ENCODE measurements at regions not wholly inside any gene's neighbourhood (a gene's known extent, or its start where the extent isn't known, plus 50 kb on each side); places are given as distances from the start of the nearest gene placed in this dataset.
"Not testable (repeated sequence)": the region's sequence is repeated elsewhere in the genome, so short reads cannot be mapped to it uniquely, and the experiment has no call there.

DNA sequence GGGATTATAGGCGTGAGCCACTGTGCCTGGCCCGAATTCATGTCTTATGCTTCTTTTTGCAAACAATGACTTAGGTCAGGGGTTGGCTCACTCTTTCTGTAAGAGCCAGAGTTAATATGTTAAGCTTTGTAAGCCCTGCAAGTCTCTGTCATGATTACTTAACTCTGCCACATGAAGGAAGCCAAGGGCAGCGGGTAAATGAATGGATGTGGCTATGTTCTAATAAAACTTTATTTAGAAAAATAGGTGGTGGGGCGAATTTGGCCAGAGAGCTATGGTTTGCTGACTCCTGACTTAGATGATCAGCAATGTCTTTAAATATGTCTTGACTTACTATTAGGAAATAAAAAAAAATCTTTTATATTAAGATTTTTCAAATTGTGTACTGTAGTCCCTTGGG is 114.9 kb upstream of the ZFP64 start:
- CTCF ChIA-PET = interaction anchor here (0.6 kb wide), 1 partner anchor 723 kb away, joined by 5 read pairs; no protein-coding TSS in a partner anchor
- H3K27ac Mint-ChIP-seq = no peak overlapping the region
- intact Hi-C loops (cut with micrococcal nuclease) = no loop called here

GRCh38 chr20:52305858-52306257 is 114.3 kb upstream of the ZFP64 start:
- Mint-ChIP-seq H3K4me3 (peak overlapping the region; percentile 7), H3K9me3 (peaks cover 4% of the 10 kb centered on the region), H3K27me3 (ENCODE audit: low read depth) (no peaks in the 10 kb centered on the region), H3K4me1 (ENCODE audit: low read depth) (peaks cover 56% of the 10 kb centered on the region), H3K27ac (no peak overlapping the region), H3K36me3 (ENCODE audit: low read depth) (no peaks in the 10 kb centered on the region)
- CTCF ChIA-PET = interaction anchor here (0.6 to 0.7 kb wide), 2 partner anchors 11 to 724 kb away, joined by 5 read pairs; no protein-coding TSS in a partner anchor
- intact Hi-C loops (cut with micrococcal nuclease) = no loop called here
- peak; percentile 47 for DNase-seq

More for the DNA sequence above, 114.9 kb upstream of the ZFP64 start:
- no peaks in the 10 kb centered on the region for H3K27me3 Mint-ChIP-seq (ENCODE audit: low read depth)
- peaks cover 4% of the 10 kb centered on the region for H3K9me3 Mint-ChIP-seq
- H3K4me3 Mint-ChIP-seq = no peak overlapping the region
- no peaks in the 10 kb centered on the region for H3K36me3 Mint-ChIP-seq (ENCODE audit: low read depth)
- no peak for DNase-seq
- peaks cover 51% of the 10 kb centered on the region for H3K4me1 Mint-ChIP-seq (ENCODE audit: low read depth)

GRCh38 chr20:52305024-52305645 is 113.6 kb upstream of the ZFP64 start:
- peaks cover 4% of the 10 kb centered on the region for H3K9me3 Mint-ChIP-seq
- peaks cover 57% of the 10 kb centered on the region for H3K4me1 Mint-ChIP-seq (ENCODE audit: low read depth)
- intact Hi-C loops (cut with micrococcal nuclease) = no loop called here
- CTCF ChIA-PET = no interaction called here
- no peak overlapping the region for H3K4me3 Mint-ChIP-seq
- DNase-seq = no peak
- H3K27me3 Mint-ChIP-seq (ENCODE audit: low read depth) = no peaks in the 10 kb centered on the region
- no peaks in the 10 kb centered on the region for H3K36me3 Mint-ChIP-seq (ENCODE audit: low read depth)
- H3K27ac Mint-ChIP-seq = no peak overlapping the region

DNA sequence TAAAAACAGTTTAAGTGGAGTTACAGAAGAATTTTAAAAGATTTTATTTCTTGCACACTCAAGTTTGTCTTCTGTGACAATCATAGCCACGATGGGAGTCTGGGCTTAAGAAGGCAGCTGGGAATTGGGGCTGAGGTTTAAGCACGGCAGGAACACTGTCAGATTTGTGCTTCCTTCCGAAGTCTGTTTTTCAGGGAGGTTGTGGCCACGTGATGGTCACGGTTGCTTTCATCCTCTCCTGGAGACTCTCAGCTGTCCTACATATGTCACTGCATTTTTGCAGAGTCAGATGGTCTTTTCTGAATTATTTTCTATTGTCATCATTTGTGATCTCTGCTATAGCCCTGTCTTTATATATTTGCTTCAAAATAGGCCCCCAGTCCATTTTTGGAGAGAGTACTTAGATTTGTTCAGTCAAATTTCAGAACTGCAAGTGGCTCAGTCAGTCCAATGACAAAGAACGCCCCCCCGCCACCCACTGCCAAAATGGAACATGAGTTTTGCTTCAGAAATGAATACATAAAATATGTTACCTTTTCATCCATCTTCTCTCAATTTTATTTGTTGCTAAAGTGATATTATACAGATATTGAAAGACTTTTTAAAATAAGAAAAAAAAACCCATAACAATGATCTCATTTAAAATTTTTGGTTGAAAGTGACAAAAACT is 111.8 kb upstream of the ZFP64 start:
- H3K27ac Mint-ChIP-seq = no peak overlapping the region
- CTCF ChIA-PET = interaction anchor here (1.1 kb wide), 1 partner anchor 8 kb away, joined by 3 read pairs; no protein-coding TSS in a partner anchor
- peaks cover 4% of the 10 kb centered on the region for H3K9me3 Mint-ChIP-seq
- no peaks in the 10 kb centered on the region for H3K36me3 Mint-ChIP-seq (ENCODE audit: low read depth)
- H3K27me3 Mint-ChIP-seq (ENCODE audit: low read depth) = no peaks in the 10 kb centered on the region
- intact Hi-C loops (cut with micrococcal nuclease) = no loop called here
- H3K4me1 Mint-ChIP-seq (ENCODE audit: low read depth) = peaks cover 57% of the 10 kb centered on the region
- DNase-seq = peak; percentile 54
- H3K4me3 Mint-ChIP-seq = no peak overlapping the region

GRCh38 chr20:52302736-52303135 is 111.2 kb upstream of the ZFP64 start:
- H3K4me1 Mint-ChIP-seq (ENCODE audit: low read depth) = peaks cover 54% of the 10 kb centered on the region

DNA sequence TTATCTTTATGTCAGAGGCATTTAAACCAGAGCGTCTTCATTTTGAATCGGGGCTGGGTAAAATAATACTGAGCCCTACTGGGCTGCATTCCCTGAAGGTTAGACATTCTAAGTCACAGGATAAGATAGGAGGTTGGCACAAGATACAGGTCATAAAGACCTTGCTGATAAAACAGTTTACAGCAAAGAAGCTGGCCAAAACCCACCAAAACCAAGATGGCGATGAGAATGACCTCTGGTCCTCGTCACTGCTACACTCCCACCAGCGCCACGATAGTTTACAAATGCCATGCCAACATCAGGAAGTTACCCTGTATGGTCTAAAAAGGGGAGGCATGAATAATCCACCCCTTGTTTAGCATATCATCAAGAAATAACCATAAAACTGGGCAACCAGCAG is 110.5 kb upstream of the ZFP64 start:
- intact Hi-C loops (cut with micrococcal nuclease); H3K27me3 Mint-ChIP-seq (ENCODE audit: low read depth); DNase-seq; H3K4me3 Mint-ChIP-seq; H3K9me3 Mint-ChIP-seq; H3K36me3 Mint-ChIP-seq (ENCODE audit: low read depth): not testable (repeated sequence)
- CTCF ChIA-PET = interaction anchor here (2.0 kb wide), 1 partner anchor 10 kb away, joined by 7 read pairs; no protein-coding TSS in a partner anchor
- Mint-ChIP-seq H3K27ac (peak overlapping the region; percentile 56), H3K4me1 (ENCODE audit: low read depth) (peaks cover 47% of the 10 kb centered on the region)

More at GRCh38 chr20:52302736-52303135, 111.2 kb upstream of the ZFP64 start:
- Mint-ChIP-seq H3K27ac (no peak overlapping the region), H3K4me3 (no peak overlapping the region), H3K27me3 (ENCODE audit: low read depth) (no peaks in the 10 kb centered on the region), H3K36me3 (ENCODE audit: low read depth) (no peaks in the 10 kb centered on the region), H3K9me3 (peaks cover 4% of the 10 kb centered on the region)
- CTCF ChIA-PET = interaction anchor here (1.1 kb wide), 1 partner anchor 9 kb away, joined by 3 read pairs; no protein-coding TSS in a partner anchor
- intact Hi-C loops (cut with micrococcal nuclease) = no loop called here
- no peak for DNase-seq

GRCh38 chr20:52295556-52295955 is 104.0 kb upstream of the ZFP64 start:
- Mint-ChIP-seq H3K27ac (no peak overlapping the region), H3K4me1 (ENCODE audit: low read depth) (no peaks in the 10 kb centered on the region), H3K4me3 (no peak overlapping the region), H3K27me3 (ENCODE audit: low read depth) (no peaks in the 10 kb centered on the region), H3K36me3 (ENCODE audit: low read depth) (no peaks in the 10 kb centered on the region), H3K9me3 (peaks cover 3% of the 10 kb centered on the region)
- CTCF ChIA-PET = interaction anchor here (1.0 to 1.7 kb wide), 3 partner anchors 15 to 40 kb away, joined by 3 to 15 read pairs (median 3); no protein-coding TSS in a partner anchor
- intact Hi-C loops (cut with micrococcal nuclease) = no loop called here
- no peak for DNase-seq

DNA sequence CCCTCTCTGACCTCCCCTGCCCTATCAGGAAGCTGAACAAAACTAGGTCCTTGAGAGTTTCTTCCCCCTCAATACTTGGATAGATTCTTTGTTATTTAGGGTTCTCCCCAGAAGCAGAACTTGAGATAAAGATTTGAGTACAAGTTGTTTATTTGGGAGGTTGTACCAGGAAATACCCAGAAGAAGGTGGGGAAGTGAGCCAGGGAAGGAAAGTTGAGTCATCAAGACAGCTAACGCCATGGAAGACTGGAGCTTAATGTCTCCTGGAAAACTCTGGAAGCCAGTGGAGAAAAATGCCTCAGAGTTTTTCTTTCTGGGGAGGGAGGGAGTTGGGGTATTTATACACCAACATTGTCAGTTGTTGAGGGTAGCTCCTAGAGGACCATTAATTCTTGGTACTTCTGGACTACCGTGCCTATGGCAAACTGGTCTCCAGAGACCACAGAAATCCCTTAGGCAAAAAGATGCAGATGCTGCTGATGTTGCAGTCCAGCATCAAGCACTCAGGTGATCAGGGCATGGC is 102.6 kb upstream of the ZFP64 start:
- Mint-ChIP-seq H3K27me3 (ENCODE audit: low read depth) (no peaks in the 10 kb centered on the region), H3K4me3 (no peak overlapping the region), H3K9me3 (peaks cover 3% of the 10 kb centered on the region), H3K36me3 (ENCODE audit: low read depth) (no peaks in the 10 kb centered on the region), H3K4me1 (ENCODE audit: low read depth) (peaks cover 4% of the 10 kb centered on the region), H3K27ac (no peak overlapping the region)
- intact Hi-C loops (cut with micrococcal nuclease) = no loop called here
- no peak for DNase-seq
- CTCF ChIA-PET = interaction anchor here (0.6 to 0.7 kb wide), 3 partner anchors 113 to 922 kb away, joined by 3 to 5 read pairs (median 3); no protein-coding TSS in a partner anchor

GRCh38 chr20:52291109-52291508 is 99.5 kb upstream of the ZFP64 start:
- Mint-ChIP-seq H3K27ac (no peak overlapping the region), H3K27me3 (ENCODE audit: low read depth) (no peaks in the 10 kb centered on the region), H3K4me3 (no peak overlapping the region), H3K4me1 (ENCODE audit: low read depth) (peaks cover 8% of the 10 kb centered on the region), H3K36me3 (ENCODE audit: low read depth) (no peaks in the 10 kb centered on the region), H3K9me3 (peaks cover 3% of the 10 kb centered on the region)
- CTCF ChIA-PET = interaction anchor here (0.5 kb wide), 1 partner anchor 918 kb away, joined by 4 read pairs; no protein-coding TSS in a partner anchor
- intact Hi-C loops (cut with micrococcal nuclease) = no loop called here
- no peak for DNase-seq

DNA sequence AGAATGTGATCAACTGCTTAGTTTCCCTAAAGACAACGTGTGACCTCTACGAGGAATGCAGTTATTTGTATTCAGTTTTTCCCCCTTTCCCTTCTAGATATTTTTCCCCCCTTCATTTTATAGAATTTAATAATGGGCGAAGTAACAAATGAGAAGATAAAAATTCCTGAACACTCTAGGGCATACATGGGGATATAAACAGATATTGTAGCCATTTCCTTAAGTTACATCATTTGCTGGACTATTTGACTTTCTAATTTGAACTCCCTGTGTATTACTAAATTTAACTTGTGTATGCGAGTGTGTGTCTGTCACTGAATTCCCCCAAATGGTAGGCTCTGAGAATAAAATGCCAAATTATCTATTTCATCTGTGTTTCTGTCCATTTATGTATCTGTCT is 99.0 kb upstream of the ZFP64 start:
- CTCF ChIA-PET = interaction anchor here (0.5 kb wide), 1 partner anchor 918 kb away, joined by 4 read pairs; no protein-coding TSS in a partner anchor
- no peak for DNase-seq
- peaks cover 8% of the 10 kb centered on the region for H3K4me1 Mint-ChIP-seq (ENCODE audit: low read depth)
- no peak overlapping the region for H3K27ac Mint-ChIP-seq
- intact Hi-C loops (cut with micrococcal nuclease) = no loop called here
- H3K36me3 Mint-ChIP-seq (ENCODE audit: low read depth) = no peaks in the 10 kb centered on the region
- H3K4me3 Mint-ChIP-seq = no peak overlapping the region
- no peaks in the 10 kb centered on the region for H3K27me3 Mint-ChIP-seq (ENCODE audit: low read depth)
- H3K9me3 Mint-ChIP-seq = peaks cover 3% of the 10 kb centered on the region

DNA sequence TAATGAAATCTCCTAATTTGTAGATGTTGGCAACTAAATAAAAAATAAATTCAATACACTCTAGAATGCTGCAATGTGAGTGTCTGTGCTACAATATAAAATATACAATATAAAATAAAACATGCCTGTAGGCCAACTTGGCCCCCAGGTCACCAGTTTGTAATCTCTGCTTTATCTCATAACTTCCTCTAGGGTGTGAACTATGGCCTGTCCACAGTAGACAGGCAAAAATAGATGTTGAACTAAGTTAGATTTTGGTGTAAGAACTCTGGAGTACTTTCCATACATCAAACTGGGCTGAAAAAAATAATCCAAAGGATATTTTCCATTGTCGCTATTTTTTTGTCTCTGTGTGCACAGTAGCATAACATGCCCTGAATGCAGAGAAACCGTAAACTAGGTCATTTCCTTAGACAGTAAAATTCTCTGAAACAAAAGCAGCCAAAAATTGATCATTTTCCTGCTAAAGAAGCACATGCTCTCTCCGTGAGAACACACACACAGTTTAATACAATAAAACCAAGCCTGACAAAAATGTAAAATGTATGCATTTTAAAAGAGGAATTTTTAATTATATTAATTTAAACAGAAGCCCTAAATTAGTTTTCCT is 98.5 kb upstream of the ZFP64 start:
- intact Hi-C loops (cut with micrococcal nuclease) = no loop called here
- H3K4me3 Mint-ChIP-seq = no peak overlapping the region
- H3K27ac Mint-ChIP-seq = no peak overlapping the region
- H3K27me3 Mint-ChIP-seq (ENCODE audit: low read depth) = no peaks in the 10 kb centered on the region
- no peak for DNase-seq
- CTCF ChIA-PET = interaction anchor here (0.6 kb wide), 1 partner anchor 402 kb away, joined by 3 read pairs; no protein-coding TSS in a partner anchor
- no peaks in the 10 kb centered on the region for H3K36me3 Mint-ChIP-seq (ENCODE audit: low read depth)
- peaks cover 8% of the 10 kb centered on the region for H3K4me1 Mint-ChIP-seq (ENCODE audit: low read depth)
- H3K9me3 Mint-ChIP-seq = peaks cover 3% of the 10 kb centered on the region

DNA sequence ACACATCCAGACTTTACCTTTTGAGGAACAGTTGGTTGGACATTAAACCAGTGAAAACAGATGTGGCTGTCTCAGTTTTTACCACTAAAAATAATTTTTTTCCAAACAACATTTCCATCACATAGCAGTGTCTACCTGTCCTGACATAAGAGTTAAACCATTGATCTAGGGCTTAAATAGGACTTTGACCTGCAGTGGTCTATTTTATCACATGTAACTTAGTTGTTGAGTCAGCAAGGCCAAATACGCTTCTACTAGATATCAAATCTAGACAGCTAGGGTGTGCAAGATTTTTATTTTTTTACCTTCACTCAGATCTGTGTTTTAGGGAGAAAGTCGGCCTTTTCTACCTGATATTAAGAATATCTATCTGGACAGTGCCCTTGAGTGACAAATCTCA is 88.8 kb upstream of the ZFP64 start:
- H3K36me3 Mint-ChIP-seq (ENCODE audit: low read depth) = no peaks in the 10 kb centered on the region
- no peaks in the 10 kb centered on the region for H3K9me3 Mint-ChIP-seq
- CTCF ChIA-PET = interaction anchor here (0.7 kb wide), 1 partner anchor 31 kb away, joined by 3 read pairs; no protein-coding TSS in a partner anchor
- H3K4me1 Mint-ChIP-seq (ENCODE audit: low read depth) = no peaks in the 10 kb centered on the region
- H3K4me3 Mint-ChIP-seq = no peak overlapping the region
- H3K27me3 Mint-ChIP-seq (ENCODE audit: low read depth) = peaks cover 4% of the 10 kb centered on the region
- DNase-seq = no peak
- intact Hi-C loops (cut with micrococcal nuclease) = no loop called here
- H3K27ac Mint-ChIP-seq = no peak overlapping the region
